NB4 (cell line): ENCODE measurements at regions not wholly inside any gene's neighbourhood (a gene's known extent, or its start where the extent isn't known, plus 50 kb on each side); places are given as distances from the start of the nearest gene placed in this dataset.

Experiments
- POLR2A ChIP-seq: IDR thresholded peaks from 2 replicates; pipeline ENCODE4 v1.6.1; 2011; ENCODE audit warnings: mild to moderate bottlenecking; ENCODE audit not compliant: insufficient read length; ENCODE audit errors: extremely low read depth
- TF ChIP-seq, protein P1 (sequence below): IDR thresholded peaks from one replicate; pipeline ENCODE4 v1.5.1; 2012; ENCODE audit warnings: low read depth, low read length

DNA sequence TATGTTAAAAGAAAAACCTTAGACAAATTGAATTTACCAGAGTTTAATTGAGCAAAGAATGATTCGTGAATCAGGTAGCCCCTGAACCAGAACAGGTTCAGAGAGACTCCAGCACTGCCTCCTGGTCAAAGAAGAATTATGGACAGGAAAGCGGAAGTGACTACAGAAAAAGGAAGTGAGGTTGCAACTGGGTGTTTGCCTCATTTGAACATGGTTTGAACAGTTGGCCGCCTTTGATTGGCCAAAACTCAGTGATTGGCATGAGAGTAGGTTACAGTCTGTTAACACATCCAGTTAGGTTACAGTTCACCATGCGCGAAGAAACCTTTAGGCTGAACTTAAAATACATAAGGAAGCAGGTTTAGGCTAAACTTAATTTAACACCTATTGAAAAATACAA is 248.8 kb downstream of the TFAP2A start:
- TF ChIP-seq POLR2A = no peak
- TF ChIP-seq, protein P1, sequence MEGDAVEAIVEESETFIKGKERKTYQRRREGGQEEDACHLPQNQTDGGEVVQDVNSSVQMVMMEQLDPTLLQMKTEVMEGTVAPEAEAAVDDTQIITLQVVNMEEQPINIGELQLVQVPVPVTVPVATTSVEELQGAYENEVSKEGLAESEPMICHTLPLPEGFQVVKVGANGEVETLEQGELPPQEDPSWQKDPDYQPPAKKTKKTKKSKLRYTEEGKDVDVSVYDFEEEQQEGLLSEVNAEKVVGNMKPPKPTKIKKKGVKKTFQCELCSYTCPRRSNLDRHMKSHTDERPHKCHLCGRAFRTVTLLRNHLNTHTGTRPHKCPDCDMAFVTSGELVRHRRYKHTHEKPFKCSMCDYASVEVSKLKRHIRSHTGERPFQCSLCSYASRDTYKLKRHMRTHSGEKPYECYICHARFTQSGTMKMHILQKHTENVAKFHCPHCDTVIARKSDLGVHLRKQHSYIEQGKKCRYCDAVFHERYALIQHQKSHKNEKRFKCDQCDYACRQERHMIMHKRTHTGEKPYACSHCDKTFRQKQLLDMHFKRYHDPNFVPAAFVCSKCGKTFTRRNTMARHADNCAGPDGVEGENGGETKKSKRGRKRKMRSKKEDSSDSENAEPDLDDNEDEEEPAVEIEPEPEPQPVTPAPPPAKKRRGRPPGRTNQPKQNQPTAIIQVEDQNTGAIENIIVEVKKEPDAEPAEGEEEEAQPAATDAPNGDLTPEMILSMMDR = no peak
